ENCODE measurements at regions not wholly inside any gene's neighbourhood (a gene's known extent, or its start where the extent isn't known, plus 50 kb on each side); places are given as distances from the start of the nearest gene placed in this dataset.

- TF ChIP-seq GABPA (IDR thresholded peaks at IDR 0.05; ENCODE audit: low read depth, low read length): no peak
- no peak for TF ChIP-seq GABPA (CRISPR knock-in tag; IDR thresholded peaks at IDR 0.05; ENCODE audit: low read depth)
- TF ChIP-seq XRCC5 (optimal IDR thresholded peaks at IDR 0.05; ENCODE audit: low read length): no peak
- no peak for TF ChIP-seq ZNF235 (CRISPR knock-in tag; IDR thresholded peaks at IDR 0.05; ENCODE audit: borderline replicate concordance)
- no peak for TF ChIP-seq ZNF121 (CRISPR knock-in tag; IDR thresholded peaks at IDR 0.05)
- no peak for TF ChIP-seq ZNF407 (CRISPR knock-in tag; IDR thresholded peaks at IDR 0.05; ENCODE audit: not compliant biosample characterization)
- no peak for TF ChIP-seq BRCA1 (CRISPR knock-in tag; IDR thresholded peaks at IDR 0.05)
- peak; percentile 48; the same call in 1 of the 2 replicates for TF ChIP-seq NCOR1 (IDR thresholded peaks at IDR 0.05; ENCODE audit: borderline replicate concordance, low read length)
- TF ChIP-seq ATF7-NPFF (CRISPR knock-in tag; IDR thresholded peaks at IDR 0.05; ENCODE audit: low read depth): no peak
- peak; percentile 38; the same call in 1 of the 2 replicates for TF ChIP-seq GATA4 (IDR thresholded peaks at IDR 0.05; ENCODE audit: borderline replicate concordance, low read depth)
- no peak for TF ChIP-seq AGO1 (IDR thresholded peaks at IDR 0.05; ENCODE audit: low read depth, low read length, poor library complexity, severe bottlenecking)
- TF ChIP-seq ARID3A (IDR thresholded peaks at IDR 0.05; ENCODE audit: low read depth, low read length): 0 out of 2 replicates have a peak, but pooled peaks have one; percentile 41
- no peak for TF ChIP-seq KLF16 (CRISPR knock-in tag; IDR thresholded peaks at IDR 0.05)
- no peak for TF ChIP-seq PRDM4 (CRISPR knock-in tag; IDR thresholded peaks at IDR 0.05; ENCODE audit: borderline replicate concordance)
- no peak for TF ChIP-seq ZNF281 (CRISPR knock-in tag; IDR thresholded peaks at IDR 0.05; ENCODE audit: borderline replicate concordance)
Observed at GRCh38 chrX:15087747-15088146, 182.1 kb downstream of the ASB9 start (continued).

Measured in HepG2 (cell line).